Adrenal gland (tissue), 5 donors: ENCODE measurements at regions not wholly inside any gene's neighbourhood (a gene's known extent, or its start where the extent isn't known, plus 50 kb on each side); places are given as distances from the start of the nearest gene placed in this dataset.

ENCODE experiments used
- CTCF ChIP-seq, 6 experiments: fragments of 450-650 bp in 4 of 6; fragments of 200-600 bp in 2 of 6; sonication (generic) in 1 of 6; IDR thresholded peaks; 1 replicate in 5 of 6; 2 replicates in 1 of 6; pipeline versions ENCODE4 v1.5.1 to v1.8.0; 2016 to 2021; ENCODE audit warnings: antibody characterized with exemption in 6 of 6, mild to moderate bottlenecking in 2 of 6, moderate library complexity in 1 of 6
- POLR2A ChIP-seq, 2 donors: fragments of 450-650 bp; IDR thresholded peaks; one replicate each; pipeline ENCODE4 v1.6.1; 2017; ENCODE audit warnings: antibody characterized with exemption in 2 of 2, mild to moderate bottlenecking in 2 of 2, moderate library complexity in 1 of 2
- donor health status: DM: no; HTN: no; CAD: no.

- TF ChIP-seq POLR2A (IDR thresholded peaks at IDR 0.05) = no peak
- no peak for TF ChIP-seq CTCF (IDR thresholded peaks at IDR 0.05)
Measured at GRCh38 chr13:22032905-22033304, 362.0 kb downstream of the FGF9 start.
